GM12865 (cell line): ENCODE measurements at regions not wholly inside any gene's neighbourhood (a gene's known extent, or its start where the extent isn't known, plus 50 kb on each side); places are given as distances from the start of the nearest gene placed in this dataset.
"Not testable (repeated sequence)": the region's sequence is repeated elsewhere in the genome, so short reads cannot be mapped to it uniquely, and the experiment has no call there.

Experiments used
- DNase-seq: peaks from one replicate; pipeline ENCODE4 v3.0.0; 2010; ENCODE audit warnings: low read depth
- H3K4me3 ChIP-seq: 2 replicates; pipeline ENCODE4 v1.5.1; 2011; ENCODE audit warnings: mild to moderate bottlenecking, low read depth, low read length, control low read depth
- CTCF ChIP-seq: IDR thresholded peaks from 2 replicates; pipeline ENCODE4 v1.5.1; 2011; ENCODE audit warnings: low read length, control low read depth, low read depth, inconsistent platforms; ENCODE audit not compliant: insufficient read depth; ENCODE audit errors: missing control alignments

- no peak overlapping the region for H3K4me3 ChIP-seq
- no peak for DNase-seq
- no peak for TF ChIP-seq CTCF
Observed at GRCh38 chr1:232327269-232327668, 302.7 kb downstream of the SIPA1L2 start.

GRCh38 chr1:232322162-232322734, 307.7 kb downstream of the SIPA1L2 start:
- H3K4me3 ChIP-seq: no peak overlapping the region
- TF ChIP-seq CTCF: no peak
- no peak for DNase-seq

- no peak overlapping the region for H3K4me3 ChIP-seq
- no peak for TF ChIP-seq CTCF
- no peak for DNase-seq
Observed at GRCh38 chr1:232319518-232320210, 310.3 kb downstream of the SIPA1L2 start.

- TF ChIP-seq CTCF: no peak
- no peak for DNase-seq
- no peak overlapping the region for H3K4me3 ChIP-seq
Observed at GRCh38 chr1:232319072-232319471, 310.9 kb downstream of the SIPA1L2 start.

GRCh38 chr1:232318143-232318542, 311.8 kb downstream of the SIPA1L2 start:
- no peak for DNase-seq
- no peak overlapping the region for H3K4me3 ChIP-seq
- TF ChIP-seq CTCF: no peak

GRCh38 chr1:232317350-232317749, 312.6 kb downstream of the SIPA1L2 start:
- H3K4me3 ChIP-seq: no peak overlapping the region
- no peak for TF ChIP-seq CTCF
- no peak for DNase-seq

- DNase-seq: no peak
- H3K4me3 ChIP-seq: no peak overlapping the region
- no peak for TF ChIP-seq CTCF
Observed at GRCh38 chr1:232316864-232317263, 313.1 kb downstream of the SIPA1L2 start.

- not testable (repeated sequence) for H3K4me3 ChIP-seq, DNase-seq
Observed at GRCh38 chr1:232313876-232314275, 316.1 kb downstream of the SIPA1L2 start.
